K562 (cell line): ENCODE measurements at regions not wholly inside any gene's neighbourhood (a gene's known extent, or its start where the extent isn't known, plus 50 kb on each side); places are given as distances from the start of the nearest gene placed in this dataset.

Experiments
- ATAC-seq: fragments of 200-7000 bp; cut with Tn5 transposase; 3 replicates; pipeline ENCODE4 v1.9.1; 2020; ENCODE audit warnings: moderate library complexity
- BruUV-seq: library from RNA; stranded (reverse); fragments of 400-500 nt; replicated peaks from 2 replicates; lab custom pipeline; 2021; lab: Mats Ljungman, UMichigan
- CTCF ChIA-PET: fragments of 300-600 bp; formaldehyde crosslinking; extraction: SDS; loops from one replicate; lab custom pipeline; 2021; ENCODE audit warnings: low intra/inter-chr PET ratio; lab: Yijun Ruan, JAX
- POLR2A ChIA-PET: fragments of 300-600, 350-650 bp; sonication (Branson Sonifier 250); formaldehyde crosslinking; extraction: SDS; loops from one replicate; lab custom pipeline; 2021; ENCODE audit warnings: antibody characterized with exemption, inconsistent platforms; lab: Yijun Ruan, JAX
- DNase-seq, 4 experiments: peaks; one replicate each; pipeline versions ENCODE4 v3.0.0 to v3.0.0-alpha.2; 2011 to 2018; ENCODE audit warnings: low spot score in 3 of 4, mixed read lengths in 3 of 4; ENCODE audit errors: extremely low read depth in 1 of 4
- FAIRE-seq: peaks from 2 replicates; lab custom pipeline; 2011; peaks lifted over from hg19 to GRCh38; lab: Jason Lieb, UNC
- H2AFZ ChIP-seq: 2 replicates; pipeline ENCODE4 v1.6.0; 2011; ENCODE audit warnings: low read depth, low read length, control low read depth, inconsistent platforms
- H3K27ac ChIP-seq: fragments of 200-600 bp; 3 replicates; pipeline ENCODE4 v1.8.0; 2011; ENCODE audit warnings: low read depth, mild to moderate bottlenecking, control low read depth, inconsistent platforms, low read length, moderate library complexity, mixed read lengths; ENCODE audit errors: extremely low read depth
- H3K27me3 ChIP-seq, 2 experiments: fragments of 300-600 bp in 1 of 2; 2 replicates in 1 of 2; 3 replicates in 1 of 2; pipeline versions ENCODE4 v1.6.0 to v1.8.0; 2011; ENCODE audit warnings: inconsistent platforms in 2 of 2, low read length in 2 of 2, mild to moderate bottlenecking in 1 of 2, mixed read lengths in 1 of 2, moderate library complexity in 1 of 2; ENCODE audit not compliant: control insufficient read depth in 2 of 2, insufficient read depth in 2 of 2
- H3K36me3 ChIP-seq: fragments of 300-600 bp; 3 replicates; pipeline ENCODE4 v1.8.0; 2011; ENCODE audit warnings: mild to moderate bottlenecking, low read length, inconsistent platforms; ENCODE audit not compliant: control insufficient read depth, insufficient read depth
- H3K4me1 ChIP-seq, 2 experiments: fragments of 200-600 bp in 1 of 2; replicated peaks in 1 of 2; 2 replicates in 1 of 2; 3 replicates in 1 of 2; pipeline versions ENCODE4 v1.5.1 to v1.8.0; 2011; ENCODE audit warnings: inconsistent platforms in 2 of 2, low read length in 2 of 2, mild to moderate bottlenecking in 1 of 2, mixed read lengths in 1 of 2, moderate library complexity in 1 of 2; ENCODE audit not compliant: control insufficient read depth in 2 of 2, insufficient read depth in 2 of 2
- H3K4me2 ChIP-seq: 2 replicates; pipeline ENCODE4 v1.6.1; 2011; ENCODE audit warnings: low read length, control low read depth, inconsistent platforms, mixed read lengths; ENCODE audit not compliant: insufficient read depth
- H3K4me3 ChIP-seq: fragments of 200-600 bp; sonication (generic), shearing (Covaris generic); 2 replicates; pipeline ENCODE4 v1.5.1; 2016; ENCODE audit warnings: control low read depth, inconsistent platforms
- H3K79me2 ChIP-seq: fragments of 200-600 bp; 3 replicates; pipeline ENCODE4 v1.8.0; 2011; ENCODE audit warnings: low read length, inconsistent platforms; ENCODE audit not compliant: control insufficient read depth, insufficient read depth
- H3K9ac ChIP-seq, 2 experiments: 2 replicates each; pipeline versions ENCODE4 v1.6.0 to v1.6.1; 2011; ENCODE audit warnings: low read depth in 2 of 2, low read length in 2 of 2, control low read depth in 1 of 2, inconsistent platforms in 1 of 2, mild to moderate bottlenecking in 1 of 2, mixed read lengths in 1 of 2; ENCODE audit not compliant: insufficient read depth in 1 of 2
- H3K9me1 ChIP-seq: one replicate; pipeline ENCODE4 v1.6.0; 2011; ENCODE audit warnings: inconsistent platforms, mild to moderate bottlenecking, low read length, moderate library complexity; ENCODE audit not compliant: control insufficient read depth, insufficient read depth
- H3K9me3 ChIP-seq: replicated peaks from 2 replicates; pipeline ENCODE4 v1.5.1; 2011; ENCODE audit warnings: low read depth, low read length, inconsistent platforms; ENCODE audit not compliant: control insufficient read depth, insufficient read depth
- H4K20me1 ChIP-seq: replicated peaks from 2 replicates; pipeline ENCODE4 v1.6.1; 2011; ENCODE audit warnings: low read length, inconsistent platforms, mixed read lengths; ENCODE audit not compliant: control insufficient read depth, insufficient read depth
- MAX ChIP-seq: sonication (generic); formaldehyde crosslinking; IDR thresholded peaks from 2 replicates; pipeline ENCODE4 v1.9.0; 2022; ENCODE audit warnings: mild to moderate bottlenecking, missing genetic modification reagents
- MTA2 ChIP-seq: fragments of 450-650 bp; IDR thresholded peaks from 2 replicates; pipeline ENCODE4 v1.6.1; 2016; ENCODE audit warnings: low read depth
- NKRF ChIP-seq: fragments of 450-650 bp; IDR thresholded peaks from 2 replicates; pipeline ENCODE4 v1.6.1; 2016; ENCODE audit warnings: borderline replicate concordance
- RHOXF2B ChIP-seq: fragments of 250-450 bp; sonication (Bioruptor Pico); conservative IDR thresholded peaks from 2 replicates; pipeline ENCODE4 v1.5.1; 2021
- STAT6 ChIP-seq: sonication (generic); formaldehyde crosslinking; IDR thresholded peaks from 2 replicates; pipeline ENCODE4 v1.8.1; 2023; ENCODE audit warnings: mild to moderate bottlenecking, missing genetic modification reagents
- ZBTB17 ChIP-seq: fragments of 450-650 bp; formaldehyde crosslinking; IDR thresholded peaks from 2 replicates; pipeline ENCODE4 v1.4.0; 2020; ENCODE audit warnings: mild to moderate bottlenecking
- ZBTB49 ChIP-seq: sonication (generic); formaldehyde crosslinking; IDR thresholded peaks from 2 replicates; pipeline ENCODE4 v1.8.0; 2022; ENCODE audit warnings: missing genetic modification reagents, mild to moderate bottlenecking, borderline replicate concordance
- ZFX ChIP-seq: sonication (generic); formaldehyde crosslinking; IDR thresholded peaks from 2 replicates; pipeline ENCODE4 v1.8.0; 2022; ENCODE audit warnings: mild to moderate bottlenecking, missing genetic modification reagents, moderate library complexity
- ZNF133 ChIP-seq: fragments of 250-450 bp; sonication (Bioruptor Pico); IDR thresholded peaks from 2 replicates; pipeline ENCODE4 v1.4.0; 2020; ENCODE audit warnings: mild to moderate bottlenecking
- ZNF512 ChIP-seq: IDR thresholded peaks from 2 replicates; pipeline ENCODE4 v1.6.1; 2016; ENCODE audit warnings: missing genetic modification characterization, missing compliant biosample characterization
- WGBS: fragments of 100-300 bp; shearing (Covaris generic); methylation state at CpG from one replicate; pipeline ENCODE4 v1.1.6; 2016; ENCODE audit warnings: low coverage, mixed read lengths; ENCODE audit not compliant: insufficient coverage; ENCODE audit errors: missing lambda C conversion rate; 5-methylcytosine and 5-hydroxymethylcytosine counted together
- in situ Hi-C: fragments of 300-500 bp; cut with MboI; formaldehyde crosslinking; loops from 4 replicates; pipeline ENCODE4 v1.15.0; 2018; ENCODE audit warnings: inconsistent platforms, mixed read lengths
- intact Hi-C: fragments of 100-400 bp; cut with micrococcal nuclease; formaldehyde crosslinking; loops from 2 replicates; pipeline ENCODE4 v1.14.2; 2022

- DNase-seq (no peak), FAIRE-seq (no peak), ATAC-seq (no peak)
- H3K4me3 ChIP-seq: no peak overlapping the region
- no peaks in the 10 kb centered on the region for H3K79me2 ChIP-seq
- no peaks in the 10 kb centered on the region for H3K9me1 ChIP-seq
- no TSS peak for BruUV-seq
- H3K27me3 ChIP-seq: no peaks in the 10 kb centered on the region; a peak in 1 of 5 replicates
- H2AFZ ChIP-seq: no peak overlapping the region
- ChIA-PET CTCF (no interaction called here), POLR2A (interaction anchor here (1.0 kb wide), 1 partner anchor 9 kb away, joined by 4 read pairs; no protein-coding TSS in a partner anchor)
- H3K36me3 ChIP-seq: no peaks in the 10 kb centered on the region
- no peaks in the 10 kb centered on the region for H3K4me1 ChIP-seq
- WGBS: 0% methylated on average over 8 of the region's 13 CpGs
- no peak overlapping the region for H3K9ac ChIP-seq
- H3K9me3 ChIP-seq: no peaks in the 10 kb centered on the region
- no peak overlapping the region for H3K4me2 ChIP-seq
- in situ Hi-C loops: no loop called here
- H4K20me1 ChIP-seq: no peaks in the 10 kb centered on the region
- no peak overlapping the region for H3K27ac ChIP-seq
- intact Hi-C loops: no loop called here
- TF ChIP-seq STAT6 (CRISPR knock-in tag) (no peak), ZNF512 (no peak), MAX (CRISPR knock-in tag) (no peak), RHOXF2B (no peak), ZBTB49 (CRISPR knock-in tag) (no peak), ZNF133 (no peak), MTA2 (no peak), ZBTB17 (CRISPR knock-in tag) (no peak), NKRF (no peak), ZFX (CRISPR knock-in tag) (no peak)
Observed at GRCh38 chr14:105843444-105844046, 317.2 kb downstream of the TMEM121 start.
